Mesodermal cell (in vitro differentiated cells): ENCODE measurements at regions not wholly inside any gene's neighbourhood (a gene's known extent, or its start where the extent isn't known, plus 50 kb on each side); places are given as distances from the start of the nearest gene placed in this dataset.

Experiments
- H3K27ac ChIP-seq: 2 replicates; pipeline ENCODE4 v1.7.0; 2013; ENCODE audit warnings: mild to moderate bottlenecking, low read depth, low read length, moderate library complexity; ENCODE audit not compliant: severe bottlenecking
- H3K36me3 ChIP-seq: 2 replicates; pipeline ENCODE4 v1.7.1; 2013; ENCODE audit warnings: mild to moderate bottlenecking, low read length, moderate library complexity; ENCODE audit not compliant: control insufficient read depth, insufficient read depth
- H3K4me1 ChIP-seq: one replicate; pipeline ENCODE4 v1.7.1; 2013; ENCODE audit warnings: mild to moderate bottlenecking, low read length; ENCODE audit not compliant: insufficient read depth, control insufficient read depth, poor library complexity, severe bottlenecking
- H3K4me3 ChIP-seq: 2 replicates; pipeline ENCODE4 v1.7.0; 2013; ENCODE audit warnings: low read length, control low read depth, mild to moderate bottlenecking; ENCODE audit not compliant: insufficient read depth, poor library complexity, severe bottlenecking; ENCODE audit errors: extremely low read depth
- H3K9me3 ChIP-seq: 2 replicates; pipeline ENCODE4 v1.7.1; 2013; ENCODE audit warnings: mild to moderate bottlenecking, low read length, moderate library complexity; ENCODE audit not compliant: control insufficient read depth
- WGBS, 2 experiments: methylation state at CpG; one replicate each; pipeline ENCODE4 v1.1.5; 2013; ENCODE audit warnings: missing lambda C conversion rate in 2 of 2; ENCODE audit not compliant: insufficient coverage in 2 of 2; 5-methylcytosine and 5-hydroxymethylcytosine counted together

- no peaks in the 10 kb centered on the region for H3K9me3 ChIP-seq
- H3K27ac ChIP-seq = no peak overlapping the region
- no peaks in the 10 kb centered on the region for H3K4me1 ChIP-seq
- H3K36me3 ChIP-seq = no peaks in the 10 kb centered on the region
- no peak overlapping the region for H3K4me3 ChIP-seq
- WGBS, 2 experiments = 83% methylated on average over 2 of the region's 3 CpGs; no CpG with 5 or more reads in 1 of the 2 experiments
These were observed 156.5 kb downstream of the MOXD1 start for GRCh38 chr6:132244744-132245143.

- Histone ChIP-seq H3K9me3 (no peaks in the 10 kb centered on the region), H3K36me3 (no peaks in the 10 kb centered on the region), H3K4me3 (no peak overlapping the region), H3K27ac (no peak overlapping the region), H3K4me1 (peaks cover 11% of the 10 kb centered on the region)
- WGBS, 2 experiments = 0 to 20% methylated on average over 1 of the region's 3 CpGs
These were observed 164.5 kb downstream of the MOXD1 start for GRCh38 chr6:132236744-132237143.

- Histone ChIP-seq H3K27ac (no peak overlapping the region), H3K4me1 (peaks cover 11% of the 10 kb centered on the region), H3K4me3 (no peak overlapping the region), H3K9me3 (no peaks in the 10 kb centered on the region), H3K36me3 (no peaks in the 10 kb centered on the region)
- 40 to 86% methylated on average over 1 of the region's 1 CpG for WGBS, 2 experiments
These were observed 165.0 kb downstream of the MOXD1 start for GRCh38 chr6:132236281-132236680.

- Histone ChIP-seq H3K9me3 (no peaks in the 10 kb centered on the region), H3K4me3 (no peak overlapping the region), H3K36me3 (no peaks in the 10 kb centered on the region), H3K4me1 (peaks cover 11% of the 10 kb centered on the region), H3K27ac (no peak overlapping the region)
- WGBS, 2 experiments = 80 to 100% methylated on average over 1 of the region's 2 CpGs
These were observed 165.5 kb downstream of the MOXD1 start for GRCh38 chr6:132235596-132236280.

GRCh38 chr6:132234356-132234755 is 166.9 kb downstream of the MOXD1 start:
- no CpG with 5 or more reads among the region's 2 CpGs for WGBS, 2 experiments
- no peaks in the 10 kb centered on the region for H3K36me3 ChIP-seq
- peaks cover 11% of the 10 kb centered on the region for H3K4me1 ChIP-seq
- no peak overlapping the region for H3K27ac ChIP-seq
- no peaks in the 10 kb centered on the region for H3K9me3 ChIP-seq
- no peak overlapping the region for H3K4me3 ChIP-seq

GRCh38 chr6:132231121-132231884 is 170.0 kb downstream of the MOXD1 start:
- 88% methylated on average over 1 of the region's 4 CpGs; no CpG with 5 or more reads in 1 of the 2 experiments for WGBS, 2 experiments
- H3K27ac ChIP-seq = no peak overlapping the region

GRCh38 chr6:132228894-132229293 is 172.4 kb downstream of the MOXD1 start:
- Histone ChIP-seq H3K27ac (no peak overlapping the region), H3K4me3 (no peak overlapping the region), H3K4me1 (no peaks in the 10 kb centered on the region), H3K9me3 (no peaks in the 10 kb centered on the region), H3K36me3 (no peaks in the 10 kb centered on the region)
- no CpG with 5 or more reads among the region's 1 CpG for WGBS, 2 experiments

More at GRCh38 chr6:132231121-132231884, 170.0 kb downstream of the MOXD1 start:
- Histone ChIP-seq H3K9me3 (no peaks in the 10 kb centered on the region), H3K4me1 (peaks cover 6% of the 10 kb centered on the region), H3K36me3 (no peaks in the 10 kb centered on the region), H3K4me3 (no peak overlapping the region)

GRCh38 chr6:132227904-132228303 is 173.4 kb downstream of the MOXD1 start:
- Histone ChIP-seq H3K27ac (no peak overlapping the region), H3K4me1 (no peaks in the 10 kb centered on the region), H3K4me3 (no peak overlapping the region), H3K9me3 (no peaks in the 10 kb centered on the region), H3K36me3 (no peaks in the 10 kb centered on the region)

GRCh38 chr6:132224943-132225342 is 176.3 kb downstream of the MOXD1 start:
- Histone ChIP-seq H3K9me3 (no peaks in the 10 kb centered on the region), H3K4me1 (no peaks in the 10 kb centered on the region), H3K4me3 (no peak overlapping the region), H3K27ac (no peak overlapping the region), H3K36me3 (no peaks in the 10 kb centered on the region)
- 83 to 86% methylated on average over 3 of the region's 3 CpGs for WGBS, 2 experiments

GRCh38 chr6:132220800-132221199 is 180.5 kb downstream of the MOXD1 start:
- no CpG with 5 or more reads among the region's 1 CpG for WGBS, 2 experiments
- H3K9me3 ChIP-seq = no peaks in the 10 kb centered on the region

GRCh38 chr6:132219901-132220300 is 181.4 kb downstream of the MOXD1 start:
- H3K4me1 ChIP-seq = no peaks in the 10 kb centered on the region
- no peak overlapping the region for H3K4me3 ChIP-seq
- no peaks in the 10 kb centered on the region for H3K36me3 ChIP-seq
- WGBS, 2 experiments = no CpG with 5 or more reads among the region's 1 CpG
- H3K9me3 ChIP-seq = no peaks in the 10 kb centered on the region
- H3K27ac ChIP-seq = no peak overlapping the region

More at GRCh38 chr6:132220800-132221199, 180.5 kb downstream of the MOXD1 start:
- Histone ChIP-seq H3K4me3 (no peak overlapping the region), H3K4me1 (no peaks in the 10 kb centered on the region), H3K36me3 (no peaks in the 10 kb centered on the region), H3K27ac (no peak overlapping the region)
